MV-4-11 (cell line): ENCODE measurements at regions not wholly inside any gene's neighbourhood (a gene's known extent, or its start where the extent isn't known, plus 50 kb on each side); places are given as distances from the start of the nearest gene placed in this dataset.

Experiments
- DNase-seq: peaks from one replicate; lab custom pipeline; 2025; lab: John Stamatoyannopoulos, UW

DNA sequence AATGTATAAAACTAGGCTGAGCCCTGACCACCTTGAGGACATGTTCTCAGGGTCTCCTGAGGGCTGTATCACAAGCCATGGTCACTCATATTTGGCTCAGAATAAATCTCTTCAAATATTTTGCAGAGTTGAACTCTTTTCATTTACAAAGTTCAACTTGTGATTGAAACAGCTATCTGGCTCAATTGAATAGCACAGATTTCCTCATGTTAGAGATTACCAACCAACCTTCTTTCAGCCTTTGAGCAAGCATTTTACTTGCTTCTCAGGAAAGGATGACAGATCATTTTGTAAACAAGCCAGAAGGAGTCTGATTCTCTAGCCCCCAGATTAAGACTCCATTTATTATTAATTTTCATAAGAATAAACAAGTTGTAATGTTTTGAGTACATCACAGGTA is 111.0 kb upstream of the DOK5 start:
- no peak for DNase-seq

DNA sequence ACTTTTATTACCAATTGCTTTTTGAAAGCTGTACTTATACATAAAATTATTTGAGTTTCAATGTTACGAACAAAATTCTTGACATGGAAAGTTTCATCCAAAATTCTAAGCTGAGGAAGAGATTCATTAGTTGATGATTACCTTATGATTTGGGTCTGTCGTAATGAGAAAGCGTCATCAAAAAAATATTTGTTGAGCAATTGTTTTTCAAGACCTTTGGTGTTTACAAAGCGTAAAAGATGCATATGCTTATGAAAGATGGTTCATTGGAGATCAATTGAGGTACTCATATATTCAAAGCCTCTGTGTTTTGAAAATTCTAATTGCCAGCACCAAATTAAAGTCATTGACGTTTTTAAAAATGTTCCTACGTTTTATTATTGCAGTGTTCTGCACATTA is 110.5 kb upstream of the DOK5 start:
- no peak for DNase-seq

DNA sequence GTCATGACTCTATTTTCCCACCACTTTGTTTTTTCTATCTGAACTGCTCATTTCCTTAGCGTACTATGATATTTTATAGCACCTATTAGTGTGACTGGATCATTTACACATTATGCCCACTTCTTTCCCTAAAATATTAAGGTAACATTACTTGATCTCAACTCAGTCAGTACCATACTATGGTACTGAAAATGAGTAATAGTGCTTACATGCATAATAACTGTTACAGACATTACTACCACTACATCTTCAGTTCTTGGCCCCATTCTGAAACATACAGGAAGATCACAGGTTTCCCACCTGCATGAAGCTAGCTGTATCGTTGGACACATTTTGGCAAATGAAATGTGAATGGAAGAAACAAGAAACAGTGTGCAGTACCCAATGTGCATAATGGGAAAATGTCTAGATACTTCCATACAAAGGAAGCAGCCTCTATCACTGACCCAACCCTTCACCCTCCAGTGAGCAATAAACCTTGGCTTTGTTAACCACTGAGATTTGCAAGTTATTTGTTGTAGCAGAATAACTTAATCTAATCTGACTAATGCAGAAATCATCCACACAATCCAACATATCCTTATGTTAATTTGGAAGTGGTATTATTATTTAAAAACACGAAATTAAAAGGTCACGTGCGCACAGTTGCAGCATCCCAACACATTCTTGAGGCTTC is 108.6 kb upstream of the DOK5 start:
- no peak for DNase-seq

- no peak for DNase-seq
These were observed 106.8 kb upstream of the DOK5 start for GRCh38 chr20:54368570-54368969.

- DNase-seq: no peak
These were observed 103.1 kb upstream of the DOK5 start for GRCh38 chr20:54372313-54372712.

GRCh38 chr20:54377992-54378773 is 97.2 kb upstream of the DOK5 start:
- no peak for DNase-seq

DNA sequence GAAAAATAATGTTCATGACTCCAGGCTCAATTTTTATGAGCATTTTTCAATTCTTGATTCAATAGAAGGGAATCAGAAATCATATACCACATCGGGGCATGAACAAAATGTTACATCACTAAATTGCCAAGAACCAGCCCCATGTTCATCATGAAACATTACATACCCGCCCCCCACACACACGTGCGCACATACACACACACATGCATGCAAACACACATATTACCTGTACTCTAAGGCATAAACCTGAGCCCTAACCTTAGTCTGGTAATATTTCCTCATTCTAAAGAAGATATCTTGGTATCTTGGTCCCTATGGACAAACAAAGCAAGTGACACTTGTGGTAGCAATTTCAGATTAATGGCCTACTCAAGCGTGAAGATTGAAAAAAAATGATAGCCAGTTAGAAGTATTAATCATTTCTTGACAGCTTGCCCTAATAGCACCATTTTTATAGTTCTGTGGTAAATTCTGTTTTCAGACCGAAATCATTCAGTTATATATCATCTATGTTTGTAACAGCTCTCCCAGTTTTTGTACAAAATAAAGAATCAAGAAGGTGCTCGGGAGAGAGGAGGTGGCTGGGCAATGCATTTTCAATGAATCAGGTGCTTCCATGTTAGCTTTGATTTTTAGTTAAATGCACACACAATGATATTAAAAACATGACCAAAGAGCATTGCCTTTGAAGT is 95.4 kb upstream of the DOK5 start:
- no peak for DNase-seq

GRCh38 chr20:54382419-54382818 is 93.0 kb upstream of the DOK5 start:
- no peak for DNase-seq

GRCh38 chr20:54385746-54386145 is 89.6 kb upstream of the DOK5 start:
- DNase-seq: no peak

- DNase-seq: no peak
These were observed 85.7 kb upstream of the DOK5 start for GRCh38 chr20:54389596-54390280.

- DNase-seq: no peak
These were observed 77.9 kb upstream of the DOK5 start for GRCh38 chr20:54397292-54398140.

- no peak for DNase-seq
These were observed 76.6 kb upstream of the DOK5 start for GRCh38 chr20:54398814-54399213.

- no peak for DNase-seq
These were observed 69.9 kb upstream of the DOK5 start for GRCh38 chr20:54405540-54405939.

DNA sequence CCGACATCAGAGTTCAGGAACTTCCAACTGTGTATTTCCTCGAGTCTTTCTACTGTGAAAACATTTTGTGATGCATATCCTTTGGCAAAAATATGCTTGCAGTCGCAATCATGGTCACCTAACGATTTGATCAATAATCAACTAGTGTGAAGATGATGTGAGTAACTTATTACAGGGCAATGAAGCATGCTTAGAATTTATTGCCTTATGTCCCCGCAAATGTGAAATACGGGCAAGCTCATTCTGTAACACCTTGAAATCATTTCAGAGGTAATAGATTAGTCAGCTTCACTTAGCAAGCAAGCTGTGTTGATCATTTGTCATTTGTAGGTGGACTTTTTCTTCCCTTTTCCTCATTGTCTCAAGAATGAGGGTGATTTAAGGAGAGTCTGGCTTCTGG is 67.9 kb upstream of the DOK5 start:
- no peak for DNase-seq

GRCh38 chr20:54415967-54416366 is 59.4 kb upstream of the DOK5 start:
- no peak for DNase-seq

- no peak for DNase-seq
These were observed 58.6 kb upstream of the DOK5 start for GRCh38 chr20:54416770-54417169.

DNA sequence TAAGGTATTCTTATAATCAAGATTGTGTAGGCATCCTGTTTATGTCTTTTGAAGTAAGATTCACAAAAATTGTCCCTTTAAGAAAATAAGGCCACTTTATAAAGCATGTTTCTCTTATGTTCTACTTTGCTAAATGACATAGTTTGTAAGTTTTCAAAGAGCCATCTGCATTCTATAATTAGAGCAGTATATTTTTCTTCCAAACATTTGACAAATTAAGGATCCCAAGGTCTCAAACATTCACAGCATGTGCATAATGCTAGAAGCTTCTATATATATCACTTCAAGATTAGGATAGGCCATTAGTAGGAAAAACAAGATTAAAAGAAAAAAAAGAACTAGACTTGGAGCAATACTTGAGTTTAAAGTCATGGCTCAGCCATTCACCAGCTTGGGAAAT is 55.9 kb upstream of the DOK5 start:
- no peak for DNase-seq
